Endometrium (tissue), 2 donors: ENCODE measurements at regions not wholly inside any gene's neighbourhood (a gene's known extent, or its start where the extent isn't known, plus 50 kb on each side); places are given as distances from the start of the nearest gene placed in this dataset.

Experiments used
- FAIRE-seq: peaks from 2 replicates; lab custom pipeline; 2012; peaks lifted over from hg19 to GRCh38; lab: Jason Lieb, UNC
- donor health status: control.
- donor health status: control.

GRCh38 chr13:111537115-111537728, 216.8 kb downstream of the TEX29 start:
- no peak for FAIRE-seq

GRCh38 chr13:111537843-111538499, 217.5 kb downstream of the TEX29 start:
- FAIRE-seq: no peak

- no peak for FAIRE-seq
These were observed 218.8 kb downstream of the TEX29 start for GRCh38 chr13:111539252-111539651.

- no peak for FAIRE-seq
These were observed 219.5 kb downstream of the TEX29 start for GRCh38 chr13:111539791-111540446.

GRCh38 chr13:111540486-111540885, 220.0 kb downstream of the TEX29 start:
- no peak for FAIRE-seq

GRCh38 chr13:111541345-111541744, 220.9 kb downstream of the TEX29 start:
- FAIRE-seq: no peak

GRCh38 chr13:111541752-111542529, 221.5 kb downstream of the TEX29 start:
- FAIRE-seq: no peak

GRCh38 chr13:111542530-111543341, 222.3 kb downstream of the TEX29 start:
- FAIRE-seq: no peak

GRCh38 chr13:111546921-111547675, 226.7 kb downstream of the TEX29 start:
- no peak for FAIRE-seq

- FAIRE-seq: no peak
These were observed 227.4 kb downstream of the TEX29 start for GRCh38 chr13:111547726-111548273.

GRCh38 chr13:111548301-111548700, 227.9 kb downstream of the TEX29 start:
- FAIRE-seq: no peak

- no peak for FAIRE-seq
These were observed 228.4 kb downstream of the TEX29 start for GRCh38 chr13:111548805-111549204.

- FAIRE-seq: no peak
These were observed 229.0 kb downstream of the TEX29 start for GRCh38 chr13:111549464-111549863.

- FAIRE-seq: no peak
These were observed 229.6 kb downstream of the TEX29 start for GRCh38 chr13:111550062-111550461.

- FAIRE-seq: no peak
These were observed 230.9 kb downstream of the TEX29 start for GRCh38 chr13:111551204-111551820.

GRCh38 chr13:111552891-111553655, 232.6 kb downstream of the TEX29 start:
- no peak for FAIRE-seq

- no peak for FAIRE-seq
These were observed 234.3 kb downstream of the TEX29 start for GRCh38 chr13:111554539-111555267.

GRCh38 chr13:111555268-111555808, 234.9 kb downstream of the TEX29 start:
- FAIRE-seq: no peak

GRCh38 chr13:111555903-111556302, 235.5 kb downstream of the TEX29 start:
- FAIRE-seq: no peak
